GM19463 (cell line): ENCODE measurements at regions not wholly inside any gene's neighbourhood (a gene's known extent, or its start where the extent isn't known, plus 50 kb on each side); places are given as distances from the start of the nearest gene placed in this dataset.

ENCODE experiments used
- ATAC-seq: cut with Tn5 transposase; IDR thresholded peaks from one replicate; pipeline ENCODE4 v1.9.1; 2021; ENCODE audit warnings: mild to moderate bottlenecking, moderate library complexity; ENCODE audit not compliant: unreplicated experiment

- ATAC-seq: no peak
These were observed 78.0 kb upstream of the TNFSF18 start for GRCh38 chr1:173128742-173129141.

- ATAC-seq: no peak
These were observed 76.9 kb upstream of the TNFSF18 start for GRCh38 chr1:173127369-173128307.

- no peak for ATAC-seq
These were observed 75.7 kb upstream of the TNFSF18 start for GRCh38 chr1:173126421-173126820.

GRCh38 chr1:173122958-173123852 lies 72.5 kb upstream of the TNFSF18 start:
- ATAC-seq: no peak

- no peak for ATAC-seq
These were observed 71.7 kb upstream of the TNFSF18 start for GRCh38 chr1:173122344-173122935.

GRCh38 chr1:173118404-173118803 lies 67.7 kb upstream of the TNFSF18 start:
- no peak for ATAC-seq

GRCh38 chr1:173117761-173118160 lies 67.0 kb upstream of the TNFSF18 start:
- no peak for ATAC-seq

GRCh38 chr1:173117108-173117633 lies 66.4 kb upstream of the TNFSF18 start:
- no peak for ATAC-seq

GRCh38 chr1:173114346-173114745 lies 63.6 kb upstream of the TNFSF18 start:
- no peak for ATAC-seq

GRCh38 chr1:173113015-173113741 lies 62.4 kb upstream of the TNFSF18 start:
- ATAC-seq: no peak

GRCh38 chr1:173112129-173112528 lies 61.4 kb upstream of the TNFSF18 start:
- peak; percentile 94 for ATAC-seq

- ATAC-seq: no peak
These were observed 57.0 kb upstream of the TNFSF18 start for GRCh38 chr1:173107696-173108095.

- ATAC-seq: no peak
These were observed 52.3 kb upstream of the TNFSF18 start for GRCh38 chr1:173103006-173103405.

- ATAC-seq: no peak
These were observed 50.8 kb upstream of the TNFSF18 start for GRCh38 chr1:173101589-173101988.

- no peak for ATAC-seq
These were observed 49.9 kb upstream of the TNFSF18 start for GRCh38 chr1:173100476-173101107.
